MCF 10A (cell line): ENCODE measurements at regions not wholly inside any gene's neighbourhood (a gene's known extent, or its start where the extent isn't known, plus 50 kb on each side); places are given as distances from the start of the nearest gene placed in this dataset.

ENCODE experiments used
- BruUV-seq: library from RNA; stranded (reverse); fragments of 400-500 nt; replicated peaks from 2 replicates; lab custom pipeline; 2021; lab: Mats Ljungman, UMichigan
- CTCF ChIA-PET: fragments of 300-600 bp; sonication (Branson Sonifier 250); formaldehyde crosslinking; extraction: SDS; loops from one replicate; lab custom pipeline; 2021; ENCODE audit warnings: antibody characterized with exemption, inconsistent platforms; lab: Yijun Ruan, JAX
- POLR2A ChIA-PET: fragments of 300-600, 350-650 bp; sonication (Branson Sonifier 250); formaldehyde crosslinking; extraction: SDS; loops from one replicate; lab custom pipeline; 2020; ENCODE audit warnings: antibody characterized with exemption, inconsistent platforms; lab: Yijun Ruan, JAX
- DNase-seq: peaks from one replicate; pipeline ENCODE4 v3.0.0-alpha.2; 2018; ENCODE audit not compliant: unreplicated experiment
- H3K27ac Mint-ChIP-seq: one replicate; pipeline ENCODE4 v1.8.0; 2022; ENCODE audit warnings: mild to moderate bottlenecking, low read depth, mixed read lengths; ENCODE audit not compliant: unreplicated experiment
- H3K27me3 Mint-ChIP-seq: one replicate; pipeline ENCODE4 v1.8.0; 2022; ENCODE audit warnings: mixed read lengths; ENCODE audit not compliant: insufficient read depth, unreplicated experiment
- H3K36me3 Mint-ChIP-seq: one replicate; pipeline ENCODE4 v1.8.0; 2022; ENCODE audit warnings: mild to moderate bottlenecking, moderate library complexity, mixed read lengths; ENCODE audit not compliant: insufficient read depth, unreplicated experiment
- H3K4me1 Mint-ChIP-seq: one replicate; pipeline ENCODE4 v1.8.0; 2022; ENCODE audit warnings: mixed read lengths; ENCODE audit not compliant: insufficient read depth, unreplicated experiment
- H3K4me3 Mint-ChIP-seq: one replicate; pipeline ENCODE4 v1.8.0; 2022; ENCODE audit warnings: mild to moderate bottlenecking, moderate library complexity, mixed read lengths; ENCODE audit not compliant: unreplicated experiment
- H3K9me3 Mint-ChIP-seq: one replicate; pipeline ENCODE4 v1.8.0; 2022; ENCODE audit warnings: mixed read lengths; ENCODE audit not compliant: unreplicated experiment
- intact Hi-C: fragments of 100-400 bp; cut with micrococcal nuclease; formaldehyde crosslinking; loops from 2 replicates; pipeline ENCODE4 v1.14.1; 2022
- TF ChIP-seq, protein P1 (sequence below): fragments of 200-600 bp; IDR thresholded peaks from one replicate; pipeline ENCODE4 v1.8.0; 2022; ENCODE audit warnings: antibody characterized with exemption, mild to moderate bottlenecking; ENCODE audit not compliant: unreplicated experiment

DNA sequence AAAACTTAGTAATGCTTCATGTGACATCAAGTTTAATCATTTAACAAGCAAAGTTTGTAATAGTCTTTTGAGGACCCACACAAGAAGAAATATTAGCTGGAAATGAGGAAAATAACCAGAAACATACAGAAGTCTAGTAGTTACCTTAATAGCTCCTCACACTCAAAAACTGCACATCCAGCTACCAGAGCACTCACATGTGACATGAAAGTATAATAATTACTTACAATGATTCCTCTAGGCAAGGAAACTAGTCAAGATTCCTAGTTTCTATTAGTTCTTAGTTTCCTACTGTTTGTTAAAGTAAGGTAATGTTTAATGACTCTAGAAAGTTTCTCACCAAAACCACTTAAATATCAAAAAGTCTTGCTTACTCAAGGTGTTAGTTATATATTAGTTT, 335.8 kb downstream of the RAD51AP2 start:
- TF ChIP-seq, protein P1, sequence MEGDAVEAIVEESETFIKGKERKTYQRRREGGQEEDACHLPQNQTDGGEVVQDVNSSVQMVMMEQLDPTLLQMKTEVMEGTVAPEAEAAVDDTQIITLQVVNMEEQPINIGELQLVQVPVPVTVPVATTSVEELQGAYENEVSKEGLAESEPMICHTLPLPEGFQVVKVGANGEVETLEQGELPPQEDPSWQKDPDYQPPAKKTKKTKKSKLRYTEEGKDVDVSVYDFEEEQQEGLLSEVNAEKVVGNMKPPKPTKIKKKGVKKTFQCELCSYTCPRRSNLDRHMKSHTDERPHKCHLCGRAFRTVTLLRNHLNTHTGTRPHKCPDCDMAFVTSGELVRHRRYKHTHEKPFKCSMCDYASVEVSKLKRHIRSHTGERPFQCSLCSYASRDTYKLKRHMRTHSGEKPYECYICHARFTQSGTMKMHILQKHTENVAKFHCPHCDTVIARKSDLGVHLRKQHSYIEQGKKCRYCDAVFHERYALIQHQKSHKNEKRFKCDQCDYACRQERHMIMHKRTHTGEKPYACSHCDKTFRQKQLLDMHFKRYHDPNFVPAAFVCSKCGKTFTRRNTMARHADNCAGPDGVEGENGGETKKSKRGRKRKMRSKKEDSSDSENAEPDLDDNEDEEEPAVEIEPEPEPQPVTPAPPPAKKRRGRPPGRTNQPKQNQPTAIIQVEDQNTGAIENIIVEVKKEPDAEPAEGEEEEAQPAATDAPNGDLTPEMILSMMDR = no peak
- no TSS peak for BruUV-seq
- DNase-seq = no peak
- CTCF ChIA-PET = interaction anchor here (0.7 to 1.7 kb wide), 2 partner anchors 11 to 410 kb away, joined by 3 to 7 read pairs; no protein-coding TSS in a partner anchor
- H3K4me1 Mint-ChIP-seq = no peaks in the 10 kb centered on the region
- no peaks in the 10 kb centered on the region for H3K27me3 Mint-ChIP-seq
- H3K9me3 Mint-ChIP-seq = no peaks in the 10 kb centered on the region
- no peaks in the 10 kb centered on the region for H3K36me3 Mint-ChIP-seq
- H3K4me3 Mint-ChIP-seq = no peak overlapping the region
- POLR2A ChIA-PET = no interaction called here
- no peak overlapping the region for H3K27ac Mint-ChIP-seq
- intact Hi-C loops = no loop called here

DNA sequence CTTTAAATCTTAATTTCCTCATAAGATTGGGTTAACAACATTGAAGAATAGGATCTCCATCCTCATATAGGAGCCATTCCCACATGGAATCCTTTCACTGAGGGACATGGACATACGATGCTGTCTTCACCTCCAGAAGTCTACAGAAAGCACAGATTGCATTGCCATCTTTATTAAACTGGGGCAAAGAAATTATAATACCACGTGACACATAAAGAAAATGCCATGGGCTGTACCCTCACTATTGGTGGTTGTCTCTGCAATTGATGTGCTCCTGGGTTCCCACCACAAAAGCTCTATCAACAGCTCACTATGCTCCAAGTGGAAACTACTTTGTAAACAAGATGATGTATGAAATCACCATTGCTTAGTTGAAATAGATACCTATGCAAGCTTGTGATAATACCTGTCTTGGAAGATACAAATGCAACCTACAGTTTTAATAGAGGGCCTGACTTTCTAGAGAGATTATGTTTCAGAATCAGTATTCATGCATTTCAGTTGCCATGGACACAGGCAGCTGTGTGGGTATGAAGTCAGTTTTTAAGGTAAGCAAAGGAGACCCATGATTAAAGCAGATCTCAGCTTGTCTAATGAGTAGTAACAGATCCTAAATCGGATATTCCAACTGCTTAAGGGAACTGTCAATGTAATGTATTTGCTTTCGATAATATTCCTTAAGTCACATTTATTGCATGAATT, 337.0 kb downstream of the RAD51AP2 start:
- CTCF ChIA-PET = interaction anchor here (0.6 to 1.7 kb wide), 3 partner anchors 10 to 407 kb away, joined by 3 to 7 read pairs (median 3); no protein-coding TSS in a partner anchor
- H3K36me3 Mint-ChIP-seq = no peaks in the 10 kb centered on the region
- BruUV-seq = no TSS peak

DNA sequence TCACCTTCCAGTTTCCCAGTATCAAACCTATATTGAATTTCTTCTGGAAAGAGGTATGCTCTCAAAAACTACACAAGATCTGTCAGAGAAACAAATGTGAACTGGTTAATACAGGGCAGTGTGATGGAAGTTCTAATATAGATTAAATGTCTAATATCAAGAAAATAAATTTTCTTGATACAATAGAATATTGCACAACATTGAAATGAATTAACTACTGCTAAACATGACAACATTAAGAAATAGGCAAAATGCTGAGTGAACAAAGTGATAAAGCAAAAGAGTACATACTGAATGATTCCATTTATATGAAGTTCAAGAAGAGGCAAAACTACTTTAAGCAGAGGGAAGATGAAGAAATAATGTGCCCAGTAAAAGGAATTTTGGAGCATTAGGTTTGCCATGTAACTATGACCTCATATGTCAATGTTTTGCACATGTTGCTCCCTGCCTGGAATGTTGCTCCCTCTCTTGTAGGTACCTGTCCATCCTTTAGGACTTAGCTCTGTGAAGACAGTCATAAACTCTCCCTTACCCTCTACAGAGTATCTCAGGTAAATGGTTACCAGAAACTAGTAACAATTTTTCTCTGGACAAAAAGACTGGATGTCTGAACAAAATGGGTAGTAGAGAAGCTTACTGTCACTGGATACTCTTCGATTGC, 339.0 kb downstream of the RAD51AP2 start:
- Mint-ChIP-seq H3K4me1 (no peaks in the 10 kb centered on the region), H3K36me3 (no peaks in the 10 kb centered on the region), H3K27ac (no peak overlapping the region), H3K27me3 (no peaks in the 10 kb centered on the region), H3K4me3 (no peak overlapping the region), H3K9me3 (no peaks in the 10 kb centered on the region)
- no TSS peak for BruUV-seq
- TF ChIP-seq, protein P1 = no peak
- ChIA-PET CTCF (interaction anchor here (0.6 to 1.0 kb wide), 2 partner anchors 8 to 487 kb away, joined by 3 to 4 read pairs; no protein-coding TSS in a partner anchor), POLR2A (no interaction called here)
- no peak for DNase-seq
- intact Hi-C loops = loop anchor here (10.0 kb wide), 1 partner anchor 496 kb away; no protein-coding TSS in a partner anchor

More for the DNA sequence above, 337.0 kb downstream of the RAD51AP2 start:
- H3K9me3 Mint-ChIP-seq = no peaks in the 10 kb centered on the region
- no peak overlapping the region for H3K27ac Mint-ChIP-seq
- H3K4me3 Mint-ChIP-seq = no peak overlapping the region
- TF ChIP-seq, protein P1 = no peak
- intact Hi-C loops = no loop called here
- H3K4me1 Mint-ChIP-seq = no peaks in the 10 kb centered on the region
- no peaks in the 10 kb centered on the region for H3K27me3 Mint-ChIP-seq
- DNase-seq = no peak
- POLR2A ChIA-PET = interaction anchor here (0.6 kb wide), 1 partner anchor 63 kb away, joined by 3 read pairs; no protein-coding TSS in a partner anchor

- Mint-ChIP-seq H3K36me3 (no peaks in the 10 kb centered on the region), H3K4me3 (no peak overlapping the region), H3K27ac (no peak overlapping the region), H3K27me3 (no peaks in the 10 kb centered on the region), H3K9me3 (no peaks in the 10 kb centered on the region), H3K4me1 (no peaks in the 10 kb centered on the region)
- BruUV-seq = no TSS peak
- DNase-seq = no peak
- CTCF ChIA-PET = interaction anchor here (0.6 to 1.2 kb wide), 3 partner anchors 70 to 494 kb away, joined by 3 to 4 read pairs (median 3); no protein-coding TSS in a partner anchor
- intact Hi-C loops = loop anchor here (10.0 kb wide), 1 partner anchor 498 kb away; no protein-coding TSS in a partner anchor
- TF ChIP-seq, protein P1 = no peak
- POLR2A ChIA-PET = no interaction called here
Measured at GRCh38 chr2:17177088-17177487, 341.2 kb downstream of the RAD51AP2 start.
